NAMALWA (cell line): ENCODE measurements at regions not wholly inside any gene's neighbourhood (a gene's known extent, or its start where the extent isn't known, plus 50 kb on each side); places are given as distances from the start of the nearest gene placed in this dataset.
"Not testable (repeated sequence)": the region's sequence is repeated elsewhere in the genome, so short reads cannot be mapped to it uniquely, and the experiment has no call there.

Source experiments
- DNase-seq: peaks from one replicate; pipeline ENCODE4 v3.0.0-alpha.2; 2015; ENCODE audit warnings: low spot score

DNA sequence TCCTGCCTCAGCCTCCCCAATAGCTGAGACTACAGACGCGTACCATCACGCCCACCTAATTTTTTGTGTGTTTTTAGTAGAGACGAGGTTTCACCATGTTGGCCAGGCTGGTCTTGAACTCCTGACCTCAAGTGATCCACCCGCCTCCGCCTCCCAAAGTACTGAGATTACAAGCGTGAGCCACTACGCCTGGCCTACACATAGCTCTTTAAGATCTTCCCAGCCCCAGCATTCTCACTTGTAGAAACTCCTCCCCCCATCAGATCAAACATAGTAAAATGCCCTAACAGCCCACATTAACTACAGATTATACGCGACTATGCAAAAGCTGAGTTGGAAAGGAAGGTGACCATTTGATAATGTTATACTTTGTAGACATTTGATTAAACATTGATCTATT, 634.8 kb downstream of the MATN1 start:
- no peak for DNase-seq

GRCh38 chr1:30087465-30087864, 635.9 kb downstream of the MATN1 start:
- peak; percentile 16 for DNase-seq

DNA sequence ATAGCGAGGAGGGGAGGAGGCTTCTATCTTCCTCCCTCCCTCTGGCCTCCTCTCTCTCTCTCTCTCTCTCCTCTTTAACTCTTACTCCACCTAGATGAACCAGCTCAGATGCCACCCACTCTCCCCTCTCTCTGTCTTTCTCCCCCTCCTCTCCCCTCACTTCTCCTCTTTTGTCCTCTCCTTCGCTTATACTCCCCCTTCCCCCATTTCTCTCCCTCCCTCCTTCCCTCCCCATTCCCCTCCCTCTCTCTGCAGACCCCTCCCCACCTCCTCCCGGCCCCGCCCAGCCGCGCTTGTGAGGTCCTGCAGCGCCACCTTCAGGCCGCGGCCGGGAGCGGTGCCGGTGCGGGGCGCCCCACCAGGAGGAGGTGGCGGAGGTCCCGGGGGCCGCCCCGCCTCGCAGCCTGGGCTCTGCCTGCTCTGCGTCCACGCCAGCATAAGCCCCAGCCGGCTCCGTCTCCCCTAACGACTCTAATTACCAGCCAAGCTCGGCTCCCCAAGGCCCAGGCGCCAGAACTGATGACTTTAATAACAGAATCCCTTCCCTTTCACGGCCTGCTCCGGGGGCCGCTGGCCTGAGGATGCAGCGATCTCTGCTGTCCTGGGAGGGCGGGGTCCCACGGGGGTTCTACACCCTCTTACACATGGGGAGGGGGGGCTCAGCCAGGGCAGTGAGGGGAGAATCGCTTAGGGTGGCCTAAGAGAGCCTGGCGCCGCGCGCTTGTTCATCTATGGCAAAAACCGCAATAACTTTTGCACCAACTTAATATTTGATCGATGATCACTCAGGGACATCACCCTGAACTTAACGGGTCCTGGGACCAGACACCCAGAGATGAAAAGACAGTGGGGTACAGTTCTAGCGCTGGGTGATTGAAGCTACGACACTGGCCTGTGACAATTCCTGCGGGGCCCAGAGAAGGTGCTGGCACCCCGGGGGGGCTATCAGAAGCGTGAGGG, 637.3 kb downstream of the MATN1 start:
- peak; percentile 29 for DNase-seq

- DNase-seq = no peak
These were observed 638.3 kb downstream of the MATN1 start for GRCh38 chr1:30084909-30085571.

DNA sequence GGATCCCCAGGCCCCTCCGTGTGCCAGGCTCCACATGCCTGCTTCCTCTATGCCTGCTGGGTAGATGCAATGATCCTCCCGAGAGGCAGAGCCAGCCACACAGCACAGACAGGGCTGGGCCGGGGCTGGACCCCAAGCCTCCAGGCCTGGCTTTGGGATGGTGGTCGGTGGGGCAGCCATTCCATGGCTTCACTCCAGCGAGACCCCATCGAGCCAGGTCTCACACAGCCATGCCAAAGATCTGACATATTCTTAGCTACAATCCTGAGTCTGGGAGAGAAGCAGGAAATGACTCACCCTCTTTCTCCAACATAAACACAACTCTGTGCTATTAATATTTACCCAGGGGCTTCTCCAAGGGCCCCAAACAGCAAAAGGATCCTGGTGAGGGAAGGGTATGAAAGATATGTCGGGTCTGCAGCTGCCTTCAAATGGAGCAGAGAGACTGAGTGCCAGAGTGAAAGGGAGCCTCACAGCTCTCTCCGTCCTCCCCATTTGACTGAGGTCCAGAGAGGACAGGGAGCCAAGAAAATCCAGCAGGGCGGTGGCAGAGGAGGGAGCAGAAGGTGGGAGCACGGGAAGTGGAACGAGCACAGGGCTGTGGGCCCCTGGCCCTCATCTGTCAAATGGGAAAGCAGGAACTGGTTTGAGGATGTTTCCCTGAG, 639.5 kb downstream of the MATN1 start:
- DNase-seq = no peak

DNA sequence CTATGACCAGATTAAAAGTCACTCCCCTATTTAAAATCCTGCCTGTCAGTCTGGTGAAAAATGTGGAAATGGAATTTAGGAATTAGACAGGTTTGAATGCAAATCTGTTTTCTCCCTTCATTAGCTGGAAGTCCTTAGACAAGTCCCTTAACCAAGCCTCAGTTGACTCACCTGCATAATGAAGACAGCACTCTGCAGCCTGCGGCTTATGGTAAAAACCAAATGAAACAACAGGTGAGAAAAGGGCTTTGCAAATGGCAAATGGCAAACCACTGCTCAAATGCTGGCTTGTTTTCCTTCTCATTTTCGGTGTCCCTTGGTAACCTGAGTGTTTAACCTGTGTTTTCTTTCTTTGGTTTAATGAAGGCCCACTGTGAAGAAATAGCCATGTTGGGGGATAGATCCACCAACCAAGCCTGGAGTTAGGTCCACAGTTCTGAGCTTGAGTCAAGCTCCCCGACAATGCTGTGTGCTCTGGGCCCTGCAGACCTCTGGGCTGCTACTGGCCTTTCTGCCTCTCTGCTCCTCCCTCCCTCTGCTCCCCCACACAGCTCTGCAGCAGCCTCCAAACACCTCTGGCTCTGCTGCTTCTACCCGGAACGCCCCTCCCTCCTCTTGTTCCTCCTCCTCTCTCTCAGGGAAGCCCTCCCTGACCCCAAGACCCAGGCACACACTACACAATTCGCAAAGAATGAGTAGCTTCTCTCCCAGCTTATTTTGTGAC, 641.8 kb downstream of the MATN1 start:
- no peak for DNase-seq

DNA sequence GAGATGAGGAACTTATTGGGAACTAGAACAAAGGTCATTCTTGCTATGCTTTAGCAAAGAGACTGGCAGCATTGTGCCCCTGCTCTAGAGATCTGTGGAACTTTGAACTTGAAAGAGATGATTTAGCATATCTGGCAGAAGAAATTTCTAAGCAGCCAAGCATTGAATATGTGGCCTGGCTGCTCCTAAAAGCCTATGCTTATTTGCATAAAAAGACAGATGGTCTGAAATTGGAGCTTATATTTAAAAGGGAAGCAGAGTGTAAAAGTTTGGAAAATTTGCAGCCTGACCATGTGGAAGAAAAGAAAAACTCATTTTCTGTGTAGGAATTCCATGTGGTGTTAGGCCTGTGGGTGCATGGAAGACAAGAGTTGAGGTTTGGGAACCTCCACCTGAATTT, 647.5 kb downstream of the MATN1 start:
- not testable (repeated sequence) for DNase-seq

DNA sequence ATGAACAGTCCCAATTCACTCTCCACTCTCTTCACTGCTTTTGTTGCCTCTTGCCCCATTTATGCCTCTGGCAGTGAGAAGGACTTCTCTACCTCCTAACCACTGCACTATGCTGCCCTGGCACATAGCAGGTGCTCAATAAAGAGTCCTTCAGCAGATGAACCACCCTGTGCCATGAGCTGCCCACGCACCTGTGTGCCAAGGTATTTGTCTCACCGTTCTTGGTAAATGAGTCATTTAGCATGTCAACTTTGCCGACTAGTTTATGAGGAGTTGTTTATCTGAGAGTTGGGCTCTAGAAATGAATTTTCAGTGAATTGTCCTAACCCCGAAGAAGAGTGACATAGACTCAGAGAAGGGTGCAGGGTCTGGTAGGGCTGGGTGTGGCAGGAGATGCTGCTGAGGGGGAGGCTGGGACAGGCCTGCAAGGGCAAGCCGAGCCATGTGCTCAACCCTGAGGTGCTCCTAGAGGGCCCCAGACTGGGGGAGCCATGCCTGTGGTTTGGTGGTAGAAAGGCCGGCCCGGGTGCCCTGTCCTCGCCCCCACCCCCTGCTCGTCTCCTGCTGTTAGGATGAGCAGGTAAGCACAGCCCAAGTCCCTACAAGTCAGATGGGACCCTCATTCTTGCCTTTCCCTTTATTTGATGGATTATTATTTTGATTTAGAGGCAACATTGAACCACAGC, 654.5 kb downstream of the MATN1 start:
- no peak for DNase-seq

- no peak for DNase-seq
These were observed 658.8 kb downstream of the MATN1 start for GRCh38 chr1:30064547-30064946.

- no peak for DNase-seq
These were observed 659.6 kb downstream of the MATN1 start for GRCh38 chr1:30063621-30064280.

- no peak for DNase-seq
These were observed 661.8 kb downstream of the MATN1 start for GRCh38 chr1:30061292-30062220.

DNA sequence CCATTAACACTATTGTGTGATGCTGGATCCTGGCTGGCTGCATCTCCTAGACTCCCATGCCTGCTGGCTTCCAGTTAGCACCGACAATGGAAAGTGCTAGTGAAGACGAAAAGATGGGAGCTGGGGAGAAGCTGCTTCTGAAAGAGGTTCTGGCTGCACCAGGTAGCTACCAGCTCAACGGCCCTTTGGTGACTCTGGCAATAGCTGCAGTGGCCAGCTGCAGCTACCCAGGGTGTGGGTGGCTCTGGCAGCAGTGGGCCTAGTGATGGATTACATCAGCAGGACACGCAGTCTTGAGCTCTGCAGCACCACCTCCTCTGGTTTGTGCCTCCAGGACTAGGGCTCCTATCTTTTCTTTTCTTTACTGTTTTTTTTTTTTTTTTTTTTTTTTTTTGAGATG, 662.6 kb downstream of the MATN1 start:
- DNase-seq = no peak

DNA sequence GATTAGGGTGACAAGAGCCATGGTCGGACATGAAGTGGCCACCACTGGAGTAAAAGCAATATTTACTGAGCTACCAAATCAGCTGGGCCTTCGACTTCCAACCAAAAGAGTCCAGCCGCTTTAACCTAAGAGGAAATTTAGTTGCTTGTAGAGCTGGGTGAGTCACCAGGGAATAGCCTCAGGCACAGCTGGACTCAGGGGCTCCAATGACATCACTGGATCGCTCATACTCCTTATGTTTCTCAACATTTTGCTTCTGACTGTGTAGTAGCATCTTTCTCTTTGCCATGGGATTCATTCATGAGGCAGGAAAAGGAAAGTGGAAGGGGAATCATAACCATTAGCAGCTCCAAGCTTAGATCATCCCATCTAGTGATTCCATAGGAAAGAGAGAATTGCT, 664.4 kb downstream of the MATN1 start:
- no peak for DNase-seq

DNA sequence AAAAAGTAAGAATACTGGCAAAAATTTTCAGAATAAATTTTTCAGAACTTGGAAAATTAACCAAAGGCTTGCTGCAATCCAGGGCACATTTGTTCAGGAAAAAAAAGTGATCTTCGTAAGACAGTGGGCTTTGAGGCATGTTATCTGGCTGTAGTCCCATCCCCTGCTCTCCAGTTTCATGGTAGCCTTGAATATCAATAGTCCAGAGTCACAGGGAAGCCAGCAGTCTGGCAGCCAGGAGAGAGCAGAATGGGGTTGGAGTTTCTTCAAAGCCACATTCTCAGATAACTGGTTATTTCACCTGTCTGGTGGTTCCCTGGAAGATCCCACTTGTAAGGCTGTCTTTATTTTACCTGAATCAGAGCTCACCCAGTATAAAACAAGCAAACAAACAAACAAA, 669.3 kb downstream of the MATN1 start:
- no peak for DNase-seq

- no peak for DNase-seq
These were observed 671.2 kb downstream of the MATN1 start for GRCh38 chr1:30052178-30052577.

DNA sequence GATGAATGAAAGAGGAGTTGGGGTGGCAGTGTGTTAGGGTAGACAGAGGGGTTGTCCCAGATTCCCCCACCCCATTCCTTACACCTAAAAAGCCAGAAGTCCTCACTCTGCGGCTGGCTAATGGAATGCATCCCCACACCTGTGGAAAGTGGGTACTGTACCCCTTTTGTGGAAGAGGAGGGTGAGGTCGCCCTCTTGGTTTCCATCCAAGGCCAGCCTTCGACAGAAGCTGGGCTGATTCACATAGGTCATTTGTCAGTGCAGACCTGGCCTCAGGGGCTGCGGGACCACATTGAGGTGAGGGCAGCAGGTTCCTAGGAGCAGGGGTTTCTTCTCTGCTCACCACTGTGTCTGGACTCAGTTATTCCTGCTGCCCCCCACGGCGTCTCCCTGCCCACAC, 671.6 kb downstream of the MATN1 start:
- DNase-seq = no peak

DNA sequence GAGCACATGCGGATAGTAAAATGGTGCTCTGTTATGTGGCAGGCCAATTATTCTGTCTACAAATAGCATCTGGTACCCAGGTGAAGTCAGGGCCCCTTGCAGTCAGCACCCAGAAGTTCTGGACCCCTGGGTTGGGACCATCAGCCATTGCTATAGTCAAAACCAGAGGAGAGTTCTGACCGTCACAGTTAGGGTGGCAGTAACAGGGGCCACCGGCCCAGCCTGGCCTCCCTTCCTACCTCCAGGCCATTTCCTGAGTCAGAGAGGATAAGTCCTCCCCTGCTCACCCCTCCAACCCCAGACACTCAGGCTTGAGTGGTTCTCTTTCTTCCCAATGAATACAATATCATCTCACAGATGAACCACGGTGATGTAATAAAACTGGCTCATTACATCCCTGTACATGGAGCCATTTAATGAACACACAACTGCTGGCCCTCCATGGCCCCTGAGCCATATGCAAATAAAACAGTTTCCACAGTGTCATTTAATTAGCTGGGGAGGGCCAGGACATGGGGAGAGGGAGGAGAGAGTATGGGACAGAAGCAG, 673.6 kb downstream of the MATN1 start:
- no peak for DNase-seq

- DNase-seq = no peak
These were observed 674.5 kb downstream of the MATN1 start for GRCh38 chr1:30048905-30049304.

- DNase-seq = no peak
These were observed 675.8 kb downstream of the MATN1 start for GRCh38 chr1:30047576-30047975.

GRCh38 chr1:30046751-30047150, 676.6 kb downstream of the MATN1 start:
- DNase-seq = no peak
